HG03097 (cell line): ENCODE measurements at regions not wholly inside any gene's neighbourhood (a gene's known extent, or its start where the extent isn't known, plus 50 kb on each side); places are given as distances from the start of the nearest gene placed in this dataset.

Experiments
- ATAC-seq: cut with Tn5 transposase; IDR thresholded peaks from one replicate; pipeline ENCODE4 v1.9.1; 2021; ENCODE audit not compliant: unreplicated experiment, low FRiP score

DNA sequence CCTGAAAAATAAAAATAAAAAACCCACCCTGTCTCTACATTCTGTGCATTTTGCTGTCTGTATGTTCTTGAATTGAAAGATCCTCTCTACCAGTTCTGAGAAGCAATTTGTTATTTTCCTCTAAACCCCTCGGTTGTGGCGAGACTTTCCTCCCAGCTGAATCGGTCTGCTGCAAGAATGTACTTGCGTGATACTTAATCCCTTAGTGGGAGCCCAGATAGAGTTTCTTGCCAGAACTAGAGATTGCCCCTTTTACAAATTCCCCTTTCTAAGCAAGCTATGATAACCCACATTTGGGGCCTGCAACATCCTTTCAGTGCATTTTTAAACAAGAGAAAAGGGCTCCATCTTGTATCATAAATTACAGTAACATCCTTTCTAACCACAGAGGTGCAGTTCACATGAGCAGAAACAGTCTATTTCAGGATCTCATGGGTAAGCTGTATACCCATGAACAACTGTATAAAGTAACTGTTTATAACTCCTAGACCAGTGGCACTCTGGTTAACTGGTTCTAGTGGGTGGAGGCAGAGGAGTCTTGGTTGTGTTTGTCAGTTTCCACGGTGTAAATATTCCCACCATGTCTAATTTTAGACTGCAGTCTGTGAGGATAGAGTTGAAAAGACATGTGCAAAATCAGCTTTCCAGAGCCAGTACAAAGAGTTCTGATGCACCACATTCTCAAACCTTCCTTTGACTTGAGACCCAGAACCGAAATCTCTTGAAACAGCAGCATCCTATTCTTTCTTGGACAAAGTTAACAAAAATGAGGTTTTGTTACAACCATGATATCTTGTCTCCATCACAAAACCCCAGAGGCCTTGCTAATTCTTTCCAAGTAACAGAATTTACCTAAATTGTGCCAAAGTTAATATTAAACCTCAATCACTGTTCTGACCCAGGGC lies 113.1 kb upstream of the ZNF217 start:
- ATAC-seq, result no peak

DNA sequence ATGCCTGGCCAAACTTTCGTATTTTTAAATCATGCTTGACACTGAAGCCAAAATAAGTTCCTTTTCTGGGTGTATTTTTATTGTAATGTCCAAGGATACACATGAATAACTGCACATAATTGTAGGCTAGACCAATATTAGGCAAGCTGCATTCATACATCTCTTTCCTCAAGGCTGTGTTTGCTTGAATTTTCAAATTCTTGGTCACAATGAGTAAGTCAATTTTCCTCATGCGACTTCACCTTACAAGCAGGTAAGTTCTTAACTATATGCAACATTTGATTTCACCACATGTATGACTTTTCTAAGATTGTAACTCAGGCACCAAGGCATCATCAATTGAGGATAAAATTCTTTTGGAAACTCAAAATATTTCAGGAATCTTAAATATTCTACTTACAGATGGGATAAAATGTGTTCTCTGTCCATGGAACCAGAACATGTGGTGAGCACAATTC lies 112.4 kb upstream of the ZNF217 start:
- ATAC-seq, result no peak

DNA sequence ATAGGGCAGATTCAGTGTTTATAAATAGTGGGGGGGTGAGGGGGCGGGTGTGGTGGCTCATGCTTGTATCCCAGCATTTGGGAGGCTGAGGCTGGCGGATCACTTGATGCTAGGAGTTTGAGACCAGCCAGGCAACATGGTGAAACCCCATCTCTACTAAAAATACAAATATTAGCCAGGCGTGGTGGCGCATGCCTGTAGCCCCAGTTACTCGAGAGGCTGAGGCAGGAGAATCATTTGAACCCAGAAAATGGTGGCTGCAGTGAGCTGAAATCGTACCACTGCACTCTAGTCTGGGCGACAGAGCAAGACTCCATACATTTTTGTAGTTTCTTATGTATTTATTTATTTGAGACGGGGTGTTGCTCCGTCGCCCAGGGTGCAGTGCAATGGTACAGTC lies 109.0 kb upstream of the ZNF217 start:
- no peak for ATAC-seq

DNA sequence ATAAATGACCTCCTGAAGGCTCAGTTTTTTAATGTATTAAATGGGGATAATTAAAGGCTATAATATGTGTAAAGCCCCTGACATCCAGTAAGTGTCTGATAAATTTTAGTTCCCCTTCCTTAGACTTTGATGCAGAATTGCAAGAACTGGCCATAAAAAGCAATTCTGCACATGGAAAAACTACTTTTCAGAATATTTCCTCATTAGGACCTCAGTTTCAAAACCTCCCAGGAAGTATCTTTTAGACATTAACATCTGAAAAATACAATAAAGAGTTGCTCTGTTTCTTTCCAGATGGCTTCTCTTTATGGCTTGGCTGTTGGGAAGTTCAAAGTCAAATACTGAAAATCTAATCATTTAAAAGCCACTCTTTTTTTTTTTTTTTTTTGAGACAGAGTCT lies 106.3 kb upstream of the ZNF217 start:
- no peak for ATAC-seq

DNA sequence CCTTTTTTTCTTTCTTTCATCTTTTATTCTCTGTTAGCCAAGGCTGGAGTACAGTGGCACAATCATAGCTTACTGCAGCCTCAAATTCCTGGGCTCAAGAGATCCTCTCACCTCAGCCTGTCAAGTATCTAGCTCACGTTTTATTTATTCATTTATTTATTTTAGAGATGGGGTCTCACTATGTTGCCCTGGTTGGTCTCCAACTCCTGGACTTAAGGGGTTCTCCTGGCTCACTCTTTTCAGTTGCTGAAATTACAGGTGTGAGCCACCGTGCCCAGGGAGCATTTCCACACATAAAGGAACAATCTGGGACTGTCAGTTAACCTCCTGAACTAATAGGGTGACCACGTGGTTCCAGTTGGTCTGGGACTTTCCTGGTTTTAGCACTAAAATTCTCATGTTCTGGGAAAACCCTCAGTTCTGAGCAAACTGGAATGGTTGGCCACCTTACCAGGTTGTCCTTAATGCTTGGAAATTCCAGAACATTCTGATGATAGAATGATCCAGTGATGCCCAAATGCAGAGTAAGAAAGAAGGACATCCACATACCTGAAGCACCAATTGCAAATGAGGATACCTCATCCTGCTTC lies 105.5 kb upstream of the ZNF217 start:
- ATAC-seq, result no peak

DNA sequence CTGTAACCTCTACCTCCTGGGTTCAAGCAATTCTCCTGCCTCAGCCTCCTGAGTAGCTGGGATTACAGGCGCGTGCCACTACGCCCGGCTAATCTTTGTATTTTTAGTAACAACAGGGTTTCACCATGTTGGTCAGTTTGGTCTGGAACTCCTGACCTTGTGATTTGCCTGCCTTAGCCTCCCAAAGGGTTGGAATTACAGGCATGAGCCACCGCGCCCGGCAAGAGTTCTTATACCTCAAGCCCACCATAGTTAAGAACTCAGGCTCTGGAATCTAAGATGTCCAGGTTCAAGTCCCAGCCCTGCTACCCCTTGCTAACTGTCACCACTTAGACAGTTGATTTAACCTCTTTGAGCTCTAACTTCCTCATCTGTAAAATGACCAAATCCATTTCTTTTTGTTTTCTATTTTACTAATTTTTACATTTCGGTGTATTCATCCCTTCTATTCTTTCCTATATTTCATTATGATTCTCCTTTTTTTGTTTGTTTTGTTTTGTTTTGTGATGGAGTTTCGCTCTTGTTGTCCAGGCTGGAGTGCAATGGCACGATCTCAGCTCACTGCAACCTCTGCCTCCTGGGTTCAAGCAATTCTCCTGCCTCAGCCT lies 104.8 kb upstream of the ZNF217 start:
- ATAC-seq, result no peak

DNA sequence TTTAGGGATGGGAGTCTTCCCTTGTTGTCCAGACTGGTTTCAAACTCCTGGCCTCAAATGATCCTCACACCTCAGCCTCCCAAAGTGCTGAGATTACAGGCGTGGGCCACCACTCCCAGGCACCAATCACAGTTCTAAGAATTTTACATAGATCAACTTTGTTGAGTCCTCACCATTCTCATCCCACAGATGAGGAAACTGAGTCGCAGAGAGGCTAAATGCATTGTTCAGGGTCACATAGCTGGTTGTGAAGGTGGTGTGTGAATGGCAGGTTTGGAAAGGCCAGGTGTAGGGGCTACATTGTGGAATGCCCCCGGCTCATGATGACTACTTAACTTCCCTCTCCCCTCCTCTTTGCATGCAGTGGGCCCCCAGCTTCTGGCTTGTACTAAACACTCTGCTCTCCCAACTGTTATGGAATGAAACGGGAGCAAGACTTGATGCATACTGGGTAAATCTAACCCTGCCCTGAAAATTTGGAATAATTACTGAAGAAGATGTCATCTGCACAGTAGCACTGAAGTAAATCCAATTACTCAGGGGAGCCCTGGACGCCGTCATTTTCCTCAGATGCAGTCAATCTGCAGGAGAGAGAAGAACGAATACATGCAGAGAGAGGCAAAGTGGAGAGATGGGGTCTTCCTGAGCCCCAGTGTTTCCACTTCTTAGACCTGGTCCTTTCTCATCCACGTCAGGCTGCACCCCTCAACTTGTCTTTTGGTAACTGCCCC lies 102.3 kb upstream of the ZNF217 start:
- ATAC-seq, result no peak

DNA sequence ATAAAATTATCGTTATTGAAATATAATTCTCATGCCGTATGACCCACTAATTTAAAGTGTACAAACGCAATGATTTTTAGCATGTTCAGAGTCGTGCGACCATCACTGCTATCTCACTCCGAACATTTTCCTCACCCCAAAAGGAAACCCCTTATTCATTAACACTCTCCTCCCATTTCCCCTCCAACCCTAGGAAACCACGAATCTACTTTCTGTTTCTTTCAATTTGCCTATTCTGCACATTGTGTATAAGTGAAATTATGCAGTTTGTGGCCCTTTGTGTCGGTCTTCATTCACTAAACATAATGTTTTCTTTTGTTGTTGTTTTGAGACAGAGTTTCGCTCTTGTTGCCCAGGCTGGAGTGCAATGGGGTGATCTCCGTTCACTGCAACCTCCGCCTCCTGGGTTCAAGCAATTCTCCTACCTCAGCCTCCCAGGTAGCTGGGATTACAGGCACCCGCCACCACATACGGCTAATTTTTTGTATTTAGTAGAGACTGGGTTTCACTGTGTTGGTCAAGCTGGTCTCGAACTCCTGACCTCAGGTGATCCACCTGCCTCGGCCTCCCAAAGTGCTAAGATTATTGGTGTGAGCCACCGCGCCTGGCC lies 99.7 kb upstream of the ZNF217 start:
- ATAC-seq, result no peak

DNA sequence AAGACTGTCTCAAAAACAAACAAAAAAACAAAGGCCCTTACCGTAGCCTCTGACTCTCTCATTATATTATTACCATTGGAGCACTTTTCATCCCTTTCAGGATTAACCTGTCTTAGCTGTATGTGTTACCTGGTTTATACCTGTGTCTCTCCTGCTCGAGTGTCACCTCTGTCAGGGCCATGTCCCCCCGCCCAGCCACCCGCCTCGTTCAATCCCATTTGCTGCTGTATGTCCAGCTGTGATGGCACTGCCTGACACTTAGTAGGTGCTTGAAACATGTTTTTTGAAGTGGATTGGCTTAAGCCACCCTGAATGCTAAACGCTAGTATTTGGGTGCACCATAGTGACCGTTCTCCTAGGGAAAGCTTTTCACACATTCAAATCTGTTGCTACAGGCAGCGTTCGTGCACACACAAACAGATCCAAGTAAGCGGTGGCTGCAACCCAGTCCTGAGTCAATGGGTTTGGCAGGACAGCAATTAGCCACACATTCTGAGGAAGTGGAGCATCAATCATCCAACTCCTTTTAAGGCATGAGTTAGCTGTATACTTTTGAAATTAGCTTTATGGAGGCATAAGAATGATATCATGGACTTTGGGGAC lies 98.9 kb upstream of the ZNF217 start:
- no peak for ATAC-seq

DNA sequence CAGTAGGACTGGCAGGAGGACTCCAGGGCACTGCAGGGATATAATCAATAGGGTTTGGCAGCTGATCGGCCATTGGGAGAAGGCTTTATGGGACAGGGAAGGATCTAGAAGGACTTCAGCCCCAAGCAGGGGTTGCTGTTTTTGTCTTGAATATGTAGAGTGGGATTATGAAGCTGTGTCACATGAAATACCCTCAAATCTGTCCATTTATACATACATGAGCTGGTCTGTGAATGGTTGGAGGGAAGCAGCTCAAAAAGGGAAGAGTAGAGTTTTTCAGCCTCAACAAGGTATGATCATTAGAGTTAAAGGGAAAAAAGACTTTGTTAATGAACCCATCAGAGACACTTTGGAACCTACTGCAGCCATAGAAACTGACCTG lies 98.2 kb upstream of the ZNF217 start:
- ATAC-seq, result no peak

DNA sequence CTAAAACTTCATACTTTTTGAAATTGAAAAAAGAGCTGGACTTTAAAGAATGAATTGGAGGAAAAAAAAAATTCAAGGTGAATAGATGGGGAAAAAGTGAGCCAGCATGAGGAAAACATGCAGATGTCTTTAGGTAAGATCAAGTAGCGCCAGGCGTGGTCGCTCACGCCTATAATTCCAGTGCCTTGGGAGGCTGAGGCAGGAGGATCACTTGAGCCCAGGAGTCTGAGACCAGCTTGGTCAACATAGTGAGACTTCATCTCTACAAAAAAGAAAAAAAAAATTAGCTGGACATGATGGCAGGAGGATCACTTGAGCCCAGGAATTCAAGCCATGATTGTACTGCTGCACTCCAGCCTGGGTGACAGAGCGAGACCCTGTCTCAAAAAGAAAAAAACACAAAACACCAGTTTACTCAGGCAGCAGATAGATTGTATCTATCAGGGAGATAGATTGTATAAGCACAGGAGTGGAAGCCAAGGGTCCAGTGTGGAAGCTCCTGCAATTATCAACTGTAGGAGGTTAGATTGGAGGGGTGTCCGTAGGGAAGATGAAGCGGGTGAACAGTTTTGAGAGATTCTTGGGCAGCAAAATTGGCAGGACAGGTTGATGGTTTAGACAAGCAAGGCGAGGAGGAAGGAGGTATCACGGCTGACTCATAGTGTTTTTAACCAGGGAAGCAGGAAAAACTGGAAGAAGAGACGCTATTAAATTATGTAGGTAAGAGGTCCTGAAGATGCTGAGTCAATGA lies 97.6 kb upstream of the ZNF217 start:
- ATAC-seq, result no peak

DNA sequence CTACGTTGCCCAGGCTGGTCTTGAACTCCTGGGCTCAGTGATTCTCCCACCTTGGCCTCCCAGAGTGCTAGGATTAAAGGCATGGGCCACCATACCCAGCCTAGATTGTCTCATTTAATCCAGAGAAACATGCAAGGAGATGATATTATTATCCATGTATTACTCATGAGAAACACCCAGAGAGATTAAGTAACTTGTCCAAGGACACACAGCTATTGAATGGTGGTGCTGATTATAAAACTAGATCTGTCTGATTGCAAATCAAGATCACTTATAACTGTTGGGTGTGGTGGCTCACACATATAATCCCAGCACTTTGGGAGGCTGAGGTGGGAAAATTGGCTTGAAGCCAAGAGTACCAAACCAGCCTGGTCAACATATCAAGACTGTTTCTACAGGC lies 94.4 kb upstream of the ZNF217 start:
- ATAC-seq, result no peak

DNA sequence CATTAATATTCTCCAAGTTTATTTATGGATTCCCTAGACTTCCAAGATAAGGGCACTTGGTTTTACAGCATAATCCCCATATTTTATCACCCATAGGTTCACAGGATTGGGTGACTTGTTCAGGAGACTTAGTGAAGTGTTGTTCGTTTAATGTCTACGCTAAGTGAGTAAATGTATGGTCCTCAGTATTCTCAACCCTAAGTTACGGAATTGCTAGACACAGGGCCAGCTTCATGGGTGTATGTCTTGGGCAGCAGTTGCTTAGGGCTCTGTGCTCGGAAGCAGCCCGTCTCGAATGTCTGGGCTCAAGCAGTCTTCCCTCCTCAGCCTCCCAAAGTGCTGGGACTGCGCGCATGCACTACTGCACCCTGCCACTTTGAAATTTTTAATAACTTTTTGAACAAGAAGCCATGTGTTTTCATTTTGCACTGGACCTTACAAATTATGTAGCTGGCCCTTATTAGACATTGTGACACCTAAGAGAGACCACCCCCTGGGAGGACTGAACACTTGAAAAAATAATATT lies 91.5 kb upstream of the ZNF217 start:
- ATAC-seq, result no peak

DNA sequence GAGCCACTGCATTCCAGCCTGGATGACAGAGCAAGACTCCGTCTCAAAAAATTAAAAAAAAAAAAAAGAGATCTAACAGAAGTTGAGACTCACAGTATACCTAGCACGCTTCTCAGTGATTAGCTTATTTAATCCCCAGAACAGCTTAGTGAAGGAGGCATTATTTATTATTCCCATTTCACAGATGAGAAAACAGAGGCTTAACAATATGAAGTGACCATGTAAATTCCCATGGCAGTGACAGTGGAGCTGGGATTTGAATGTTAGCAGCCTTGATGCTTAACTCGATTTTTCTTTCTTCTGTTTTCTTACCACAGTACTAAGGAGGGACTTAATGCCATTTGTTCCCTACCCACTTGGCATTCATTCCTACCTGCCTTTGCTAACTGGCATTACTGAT lies 89.9 kb upstream of the ZNF217 start:
- ATAC-seq, result no peak

DNA sequence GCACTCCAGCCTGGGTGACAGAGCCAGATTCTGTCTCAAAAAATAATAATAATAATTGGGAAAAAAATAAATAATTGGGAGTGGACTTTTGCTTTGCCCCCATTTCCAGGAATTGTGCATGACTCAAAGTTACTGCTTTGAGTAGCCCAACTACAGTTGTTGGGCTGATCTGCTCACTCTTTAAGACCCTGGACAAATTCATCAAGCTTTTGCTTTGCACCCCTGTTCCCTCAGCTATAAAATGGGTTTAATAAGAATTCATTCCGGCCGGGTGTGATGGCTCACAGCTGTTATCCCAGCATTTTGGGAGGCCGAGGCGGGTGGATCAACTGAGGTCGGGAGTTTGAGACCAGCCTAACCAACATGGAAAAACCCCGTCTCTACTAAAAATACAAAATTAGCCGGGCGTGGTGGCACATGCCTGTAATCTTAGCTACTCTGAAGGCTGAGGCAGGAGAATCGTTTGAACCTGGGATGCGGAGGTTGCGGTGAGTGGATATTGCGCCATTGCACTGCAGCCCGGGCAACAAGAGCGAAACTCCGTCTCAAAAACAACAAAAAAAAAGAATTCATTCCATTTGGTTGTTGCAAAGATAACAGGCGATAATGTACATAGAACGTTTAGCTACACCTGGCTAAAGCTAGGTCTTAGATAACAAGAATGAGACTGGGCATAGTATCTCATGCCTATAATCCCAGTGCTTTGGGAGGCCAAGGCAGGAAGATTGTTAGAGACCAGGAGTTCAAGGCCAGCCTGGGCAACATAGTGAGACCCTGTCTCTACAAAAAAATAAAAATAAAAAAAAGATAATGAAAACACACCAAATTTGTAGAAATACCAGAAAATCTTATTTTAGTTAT lies 87.9 kb upstream of the ZNF217 start:
- no peak for ATAC-seq

DNA sequence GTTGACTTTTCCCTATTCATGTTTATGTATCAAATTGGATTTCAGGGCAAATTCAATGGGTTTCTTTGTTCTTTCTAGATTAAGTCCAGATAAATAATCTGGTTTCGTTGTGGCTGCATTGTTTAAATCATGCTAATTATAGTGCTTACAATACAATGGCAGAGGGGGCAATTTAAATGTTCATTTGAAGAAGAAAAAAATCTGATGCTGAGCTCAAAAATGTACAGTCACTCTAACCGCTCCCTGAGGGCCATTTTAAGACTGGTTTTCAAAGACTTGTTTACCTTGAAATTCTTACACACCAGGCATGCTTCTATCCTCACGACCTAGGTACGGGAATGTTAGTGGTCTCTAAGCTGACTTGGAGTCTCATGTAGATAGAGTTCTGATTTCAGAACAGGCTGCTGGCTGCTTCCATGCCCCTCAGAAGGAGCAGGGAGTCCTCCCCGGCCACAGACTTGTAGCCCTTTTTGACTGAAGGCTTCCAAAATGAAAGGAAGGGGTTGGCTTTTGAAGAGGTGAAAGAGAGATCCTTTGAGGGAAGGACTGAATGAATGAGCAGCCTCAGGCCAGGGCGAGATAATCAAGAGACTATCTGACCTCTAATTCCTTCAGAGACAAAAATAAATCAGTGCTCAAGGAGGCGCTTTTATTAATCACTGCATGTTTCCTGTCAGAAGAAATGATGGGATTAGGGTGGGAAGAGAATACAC lies 86.1 kb upstream of the ZNF217 start:
- no peak for ATAC-seq

DNA sequence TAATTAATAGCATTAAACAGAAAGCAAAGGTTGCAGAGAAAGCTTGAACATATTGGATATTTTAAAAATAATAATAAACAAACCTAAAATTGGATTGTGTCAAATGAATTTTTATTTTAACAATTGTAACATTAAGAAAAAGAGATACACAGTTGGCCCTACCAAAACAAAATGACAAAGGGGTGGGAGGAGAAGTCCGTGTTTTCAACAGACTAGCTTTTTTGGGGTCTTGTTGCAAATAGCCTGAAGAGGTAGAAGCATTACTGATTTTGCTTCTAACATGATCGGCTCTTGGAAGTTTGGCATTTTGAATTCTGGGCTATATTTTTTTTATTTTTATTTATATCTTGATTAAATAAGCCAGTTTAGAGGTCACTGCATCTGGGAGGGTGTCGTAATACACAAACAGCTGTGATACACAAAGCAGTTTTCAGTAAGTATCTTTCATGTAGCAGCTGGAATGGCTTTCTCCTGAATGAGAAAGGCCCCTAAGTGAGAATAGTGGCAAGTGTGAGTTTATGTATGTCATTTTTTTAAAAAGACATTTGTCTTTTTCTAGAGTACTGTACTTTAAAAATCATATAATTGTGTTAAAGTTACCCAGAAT lies 85.5 kb upstream of the ZNF217 start:
- no peak for ATAC-seq
